ENCODE measurements at regions not wholly inside any gene's neighbourhood (a gene's known extent, or its start where the extent isn't known, plus 50 kb on each side); places are given as distances from the start of the nearest gene placed in this dataset.

DNA sequence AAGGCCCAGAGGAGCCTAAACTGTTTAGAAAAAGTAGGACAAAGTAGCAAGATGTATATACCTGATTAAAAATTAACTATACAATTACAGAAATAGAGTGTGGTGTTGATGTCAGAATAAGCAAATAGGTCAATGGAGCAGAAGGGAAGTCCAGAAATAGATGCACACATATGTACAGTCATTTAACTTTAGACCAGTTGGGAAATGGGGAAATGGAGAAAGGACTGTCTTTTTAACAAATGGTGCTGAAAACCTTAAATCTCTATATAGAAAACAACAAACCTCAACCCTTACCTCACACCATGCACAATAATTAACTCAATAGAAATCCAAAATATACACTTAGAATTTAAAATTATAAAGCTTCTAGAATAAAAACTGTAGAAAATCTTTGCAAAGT lies 72.2 kb downstream of the CH25H start:
- no peak for TF ChIP-seq POLR2A (IDR thresholded peaks at IDR 0.05)
- TF ChIP-seq, protein P1, sequence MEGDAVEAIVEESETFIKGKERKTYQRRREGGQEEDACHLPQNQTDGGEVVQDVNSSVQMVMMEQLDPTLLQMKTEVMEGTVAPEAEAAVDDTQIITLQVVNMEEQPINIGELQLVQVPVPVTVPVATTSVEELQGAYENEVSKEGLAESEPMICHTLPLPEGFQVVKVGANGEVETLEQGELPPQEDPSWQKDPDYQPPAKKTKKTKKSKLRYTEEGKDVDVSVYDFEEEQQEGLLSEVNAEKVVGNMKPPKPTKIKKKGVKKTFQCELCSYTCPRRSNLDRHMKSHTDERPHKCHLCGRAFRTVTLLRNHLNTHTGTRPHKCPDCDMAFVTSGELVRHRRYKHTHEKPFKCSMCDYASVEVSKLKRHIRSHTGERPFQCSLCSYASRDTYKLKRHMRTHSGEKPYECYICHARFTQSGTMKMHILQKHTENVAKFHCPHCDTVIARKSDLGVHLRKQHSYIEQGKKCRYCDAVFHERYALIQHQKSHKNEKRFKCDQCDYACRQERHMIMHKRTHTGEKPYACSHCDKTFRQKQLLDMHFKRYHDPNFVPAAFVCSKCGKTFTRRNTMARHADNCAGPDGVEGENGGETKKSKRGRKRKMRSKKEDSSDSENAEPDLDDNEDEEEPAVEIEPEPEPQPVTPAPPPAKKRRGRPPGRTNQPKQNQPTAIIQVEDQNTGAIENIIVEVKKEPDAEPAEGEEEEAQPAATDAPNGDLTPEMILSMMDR (IDR thresholded peaks at IDR 0.05), result no peak
